ENCODE measurements at regions not wholly inside any gene's neighbourhood (a gene's known extent, or its start where the extent isn't known, plus 50 kb on each side); places are given as distances from the start of the nearest gene placed in this dataset.
"Not testable (repeated sequence)": the region's sequence is repeated elsewhere in the genome, so short reads cannot be mapped to it uniquely, and the experiment has no call there.

DNA sequence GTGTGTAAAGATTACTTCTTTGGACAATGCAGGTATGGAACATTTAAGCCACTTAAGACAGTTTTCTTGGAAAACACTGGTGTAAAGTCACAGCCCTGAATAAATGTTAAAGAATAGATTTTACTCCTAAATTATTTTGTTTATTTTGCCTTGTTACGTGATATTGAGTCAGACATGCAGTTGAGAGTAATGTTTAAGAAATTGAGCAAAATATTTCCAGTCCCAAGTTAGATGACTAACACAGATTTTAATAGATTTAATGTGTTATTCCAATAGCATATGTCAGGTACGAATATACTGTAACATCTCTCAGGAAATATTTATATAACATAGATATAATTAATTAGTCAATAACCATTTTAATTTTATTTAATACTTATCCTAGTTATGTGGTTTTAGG is 1361.7 kb downstream of the FSCB start:
- TF ChIP-seq, protein P1, sequence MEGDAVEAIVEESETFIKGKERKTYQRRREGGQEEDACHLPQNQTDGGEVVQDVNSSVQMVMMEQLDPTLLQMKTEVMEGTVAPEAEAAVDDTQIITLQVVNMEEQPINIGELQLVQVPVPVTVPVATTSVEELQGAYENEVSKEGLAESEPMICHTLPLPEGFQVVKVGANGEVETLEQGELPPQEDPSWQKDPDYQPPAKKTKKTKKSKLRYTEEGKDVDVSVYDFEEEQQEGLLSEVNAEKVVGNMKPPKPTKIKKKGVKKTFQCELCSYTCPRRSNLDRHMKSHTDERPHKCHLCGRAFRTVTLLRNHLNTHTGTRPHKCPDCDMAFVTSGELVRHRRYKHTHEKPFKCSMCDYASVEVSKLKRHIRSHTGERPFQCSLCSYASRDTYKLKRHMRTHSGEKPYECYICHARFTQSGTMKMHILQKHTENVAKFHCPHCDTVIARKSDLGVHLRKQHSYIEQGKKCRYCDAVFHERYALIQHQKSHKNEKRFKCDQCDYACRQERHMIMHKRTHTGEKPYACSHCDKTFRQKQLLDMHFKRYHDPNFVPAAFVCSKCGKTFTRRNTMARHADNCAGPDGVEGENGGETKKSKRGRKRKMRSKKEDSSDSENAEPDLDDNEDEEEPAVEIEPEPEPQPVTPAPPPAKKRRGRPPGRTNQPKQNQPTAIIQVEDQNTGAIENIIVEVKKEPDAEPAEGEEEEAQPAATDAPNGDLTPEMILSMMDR (conservative IDR thresholded peaks at IDR 0.05; ENCODE audit: low read depth, low read length) = no peak
- no peak overlapping the region for H3K4me3 ChIP-seq (ENCODE audit: low read depth, low read length)
- DNase-seq (ENCODE audit: low read depth) = no peak

GRCh38 chr14:43143106-43143505 is 1364.0 kb downstream of the FSCB start:
- TF ChIP-seq, protein P1 (conservative IDR thresholded peaks at IDR 0.05; ENCODE audit: low read depth, low read length) = no peak
- no peak overlapping the region for H3K4me3 ChIP-seq (ENCODE audit: low read depth, low read length)
- no peak for DNase-seq (ENCODE audit: low read depth)

DNA sequence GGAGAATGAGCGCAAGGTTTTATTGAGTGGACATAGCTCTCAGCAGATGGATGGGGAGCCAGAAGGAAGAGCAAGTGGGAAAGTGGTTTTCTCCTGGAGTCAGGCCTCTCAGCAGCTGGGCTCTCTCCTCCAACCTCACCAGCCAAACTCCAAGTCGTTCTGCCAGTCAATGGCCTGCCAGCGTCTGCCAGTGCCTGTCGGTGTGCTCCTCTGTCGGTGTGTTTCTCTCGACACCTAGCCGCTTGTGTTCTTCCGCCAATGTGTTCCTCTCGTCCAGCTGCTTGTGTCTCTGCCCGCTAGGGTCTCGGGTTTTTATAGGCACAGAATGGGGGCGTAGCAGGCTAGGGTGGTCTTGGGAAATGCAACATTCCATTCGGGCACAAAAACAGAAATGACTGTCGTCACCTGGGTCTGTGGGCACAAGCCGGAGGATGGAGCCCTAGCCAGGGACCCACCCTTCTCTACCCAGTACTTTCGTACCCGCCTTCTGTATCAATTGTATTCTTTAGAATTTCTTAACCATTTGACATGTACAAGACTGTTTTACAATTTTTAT is 1365.4 kb downstream of the FSCB start:
- TF ChIP-seq, protein P1 (conservative IDR thresholded peaks at IDR 0.05; ENCODE audit: low read depth, low read length) = no peak
- DNase-seq (ENCODE audit: low read depth) = no peak
- H3K4me3 ChIP-seq (ENCODE audit: low read depth, low read length) = no peak overlapping the region

DNA sequence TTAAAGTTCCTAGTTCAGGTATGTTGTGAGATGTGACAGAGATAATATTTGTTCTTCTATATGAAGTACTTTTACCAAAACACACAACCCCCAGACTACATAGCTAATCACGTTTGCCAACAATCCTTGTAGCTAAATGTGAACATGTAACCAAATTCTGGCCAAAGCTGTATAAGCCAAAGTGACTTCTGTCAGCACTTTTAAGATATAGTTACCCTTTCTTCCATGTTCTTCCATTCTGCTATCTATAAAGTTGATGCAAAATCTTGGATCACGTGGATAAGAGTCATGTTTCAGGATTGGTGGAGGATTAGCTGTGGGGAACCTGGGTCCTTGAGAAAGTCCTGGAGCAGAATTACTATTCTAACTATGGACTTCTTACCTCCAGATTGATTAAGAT is 1366.6 kb downstream of the FSCB start:
- no peak overlapping the region for H3K4me3 ChIP-seq (ENCODE audit: low read depth, low read length)
- TF ChIP-seq, protein P1 (conservative IDR thresholded peaks at IDR 0.05; ENCODE audit: low read depth, low read length) = no peak
- no peak for DNase-seq (ENCODE audit: low read depth)

- DNase-seq (ENCODE audit: low read depth) = no peak
- TF ChIP-seq, protein P1 (conservative IDR thresholded peaks at IDR 0.05; ENCODE audit: low read depth, low read length) = no peak
- no peak overlapping the region for H3K4me3 ChIP-seq (ENCODE audit: low read depth, low read length)
These were observed 1371.1 kb downstream of the FSCB start for GRCh38 chr14:43135877-43136411.

DNA sequence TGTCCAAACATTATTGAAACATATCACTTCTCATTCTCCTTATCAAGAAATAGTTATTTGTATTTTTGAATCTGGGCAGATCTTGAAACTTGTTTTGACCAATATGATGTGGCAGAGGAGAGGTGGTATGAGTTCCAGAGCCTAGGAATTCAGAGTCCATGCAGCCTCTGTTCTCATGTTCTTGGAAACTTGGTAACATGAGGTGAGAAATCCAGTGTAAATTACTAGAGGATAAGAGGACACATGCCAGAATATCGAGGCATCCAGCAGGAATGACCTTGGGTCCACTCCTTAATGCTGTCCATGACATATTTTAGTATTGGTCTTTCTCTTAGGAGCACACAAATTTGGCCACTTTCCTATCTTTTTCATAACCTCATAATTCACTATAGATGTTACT is 1374.6 kb downstream of the FSCB start:
- DNase-seq (ENCODE audit: low read depth) = no peak
- TF ChIP-seq, protein P1 (conservative IDR thresholded peaks at IDR 0.05; ENCODE audit: low read depth, low read length) = no peak
- no peak overlapping the region for H3K4me3 ChIP-seq (ENCODE audit: low read depth, low read length)

DNA sequence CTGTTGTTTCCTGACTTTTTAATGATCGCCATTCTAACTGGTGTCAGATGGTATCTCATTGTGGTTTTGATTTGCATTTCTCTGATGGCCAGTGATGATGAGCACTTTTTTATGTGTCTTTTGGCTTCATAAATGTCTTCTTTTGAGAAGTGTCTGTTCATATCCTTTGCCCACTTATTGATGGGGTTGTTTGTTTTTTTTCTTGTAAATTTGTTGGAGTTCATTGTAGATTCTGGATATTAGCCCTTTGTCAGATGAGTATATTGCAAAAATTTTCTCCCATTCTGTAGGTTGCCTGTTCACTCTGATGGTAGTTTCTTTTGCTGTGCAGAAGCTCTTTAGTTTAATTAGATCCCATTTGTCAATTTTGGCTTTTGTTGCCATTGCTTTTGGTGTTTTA is 1378.7 kb downstream of the FSCB start:
- DNase-seq (ENCODE audit: low read depth); H3K4me3 ChIP-seq (ENCODE audit: low read depth, low read length): not testable (repeated sequence)

- DNase-seq (ENCODE audit: low read depth) = not testable (repeated sequence)
These were observed 1379.2 kb downstream of the FSCB start for GRCh38 chr14:43127874-43128273.

More at GRCh38 chr14:43127874-43128273, 1379.2 kb downstream of the FSCB start:
- H3K4me3 ChIP-seq (ENCODE audit: low read depth, low read length) = not testable (repeated sequence)

Data from choroid plexus epithelial cell (primary cell).